ENCODE measurements at regions not wholly inside any gene's neighbourhood (a gene's known extent, or its start where the extent isn't known, plus 50 kb on each side); places are given as distances from the start of the nearest gene placed in this dataset.

- DNase-seq: no peak
These were observed 99.5 kb downstream of the FAM76B start for GRCh38 chr11:95690100-95690499.

- no peak for DNase-seq
These were observed 100.9 kb downstream of the FAM76B start for GRCh38 chr11:95688501-95689222.

- DNase-seq: no peak
These were observed 101.6 kb downstream of the FAM76B start for GRCh38 chr11:95688015-95688414.

- DNase-seq: no peak
These were observed 103.3 kb downstream of the FAM76B start for GRCh38 chr11:95686265-95686664.

- no peak for DNase-seq
These were observed 104.9 kb downstream of the FAM76B start for GRCh38 chr11:95684701-95685100.

GRCh38 chr11:95684170-95684569 lies 105.4 kb downstream of the FAM76B start:
- DNase-seq: no peak

GRCh38 chr11:95682552-95682951 lies 107.0 kb downstream of the FAM76B start:
- DNase-seq: no peak

GRCh38 chr11:95680169-95680929 lies 109.2 kb downstream of the FAM76B start:
- no peak for DNase-seq

- no peak for DNase-seq
These were observed 110.6 kb downstream of the FAM76B start for GRCh38 chr11:95678988-95679387.

GRCh38 chr11:95676308-95676707 lies 113.3 kb downstream of the FAM76B start:
- no peak for DNase-seq

GRCh38 chr11:95675585-95675984 lies 114.0 kb downstream of the FAM76B start:
- no peak for DNase-seq

GRCh38 chr11:95674657-95675358 lies 114.8 kb downstream of the FAM76B start:
- no peak for DNase-seq

GRCh38 chr11:95671768-95672167 lies 117.8 kb downstream of the FAM76B start:
- no peak for DNase-seq

- DNase-seq: no peak
These were observed 121.5 kb downstream of the FAM76B start for GRCh38 chr11:95668131-95668530.

- DNase-seq: no peak
These were observed 128.4 kb downstream of the FAM76B start for GRCh38 chr11:95661162-95661561.

GRCh38 chr11:95660038-95660437 lies 129.5 kb downstream of the FAM76B start:
- DNase-seq: no peak

GRCh38 chr11:95659088-95659487 lies 130.5 kb downstream of the FAM76B start:
- no peak for DNase-seq

- DNase-seq: no peak
These were observed 134.0 kb downstream of the FAM76B start for GRCh38 chr11:95655536-95655935.

- no peak for DNase-seq
These were observed 135.9 kb downstream of the FAM76B start for GRCh38 chr11:95653680-95654079.

GRCh38 chr11:95653099-95653498 lies 136.5 kb downstream of the FAM76B start:
- no peak for DNase-seq

- DNase-seq: no peak
These were observed 137.5 kb downstream of the FAM76B start for GRCh38 chr11:95652002-95652472.

- no peak for DNase-seq
These were observed 139.3 kb downstream of the FAM76B start for GRCh38 chr11:95650276-95650675.

GRCh38 chr11:95647871-95648270 lies 141.7 kb downstream of the FAM76B start:
- DNase-seq: no peak

- no peak for DNase-seq
These were observed 142.2 kb downstream of the FAM76B start for GRCh38 chr11:95647355-95647754.

Measured in activated T-cell treated with anti-CD3 and anti-CD28 coated beads, Interleukin-2, amount 50 U/mL, for 1 hour (primary cell).